Glutamatergic neuron (in vitro differentiated cells): ENCODE measurements at regions not wholly inside any gene's neighbourhood (a gene's known extent, or its start where the extent isn't known, plus 50 kb on each side); places are given as distances from the start of the nearest gene placed in this dataset.
"Not testable (repeated sequence)": the region's sequence is repeated elsewhere in the genome, so short reads cannot be mapped to it uniquely, and the experiment has no call there.

ENCODE experiments used
- DNase-seq: peaks from one replicate; pipeline ENCODE4 v3.0.0; 2022
- H3K27ac Mint-ChIP-seq: one replicate; pipeline ENCODE4 v1.8.0; 2020; ENCODE audit warnings: mild to moderate bottlenecking, mixed read lengths, inconsistent platforms; ENCODE audit not compliant: unreplicated experiment
- H3K27me3 Mint-ChIP-seq: one replicate; pipeline ENCODE4 v1.8.0; 2020; ENCODE audit warnings: mild to moderate bottlenecking, moderate library complexity, mixed read lengths, inconsistent platforms; ENCODE audit not compliant: unreplicated experiment
- H3K36me3 Mint-ChIP-seq: one replicate; pipeline ENCODE4 v1.8.0; 2020; ENCODE audit warnings: mild to moderate bottlenecking, mixed read lengths, inconsistent platforms; ENCODE audit not compliant: unreplicated experiment
- H3K4me1 Mint-ChIP-seq: one replicate; pipeline ENCODE4 v1.8.0; 2020; ENCODE audit warnings: mild to moderate bottlenecking, low read depth, mixed read lengths, inconsistent platforms; ENCODE audit not compliant: unreplicated experiment
- H3K4me3 Mint-ChIP-seq: one replicate; pipeline ENCODE4 v1.8.0; 2020; ENCODE audit warnings: mild to moderate bottlenecking, mixed read lengths, inconsistent platforms; ENCODE audit not compliant: unreplicated experiment
- H3K9me3 Mint-ChIP-seq: one replicate; pipeline ENCODE4 v1.8.0; 2020; ENCODE audit warnings: mild to moderate bottlenecking, moderate library complexity, mixed read lengths, inconsistent platforms; ENCODE audit not compliant: unreplicated experiment
- CTCF ChIP-seq: fragments of 200-600 bp; sonication (generic); IDR thresholded peaks from one replicate; pipeline ENCODE4 v1.5.0; 2021; ENCODE audit not compliant: partially characterized antibody, unreplicated experiment

DNA sequence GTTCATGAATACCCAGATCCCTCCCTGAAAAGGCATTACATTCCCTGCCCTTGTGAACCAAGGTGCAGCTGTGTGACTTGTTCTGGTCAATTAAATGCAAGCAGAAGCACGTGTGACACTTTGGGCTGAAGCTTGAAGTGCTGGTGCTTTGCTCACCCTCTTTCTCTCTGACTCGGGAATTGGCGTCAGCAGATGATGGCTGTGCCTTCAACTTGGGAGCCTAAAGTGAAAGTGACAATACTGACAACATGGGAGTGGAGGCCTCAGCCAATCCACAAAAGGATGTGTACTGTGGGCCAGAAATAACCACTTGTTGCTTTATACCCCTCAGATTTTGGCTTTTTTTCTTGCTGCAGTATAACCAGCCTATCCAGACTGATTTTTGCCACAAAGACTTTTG is 148.3 kb upstream of the THY1 start:
- Mint-ChIP-seq H3K4me3 (no peak overlapping the region), H3K27me3 (peaks cover 3% of the 10 kb centered on the region), H3K27ac (no peak overlapping the region), H3K9me3 (no peaks in the 10 kb centered on the region), H3K4me1 (peaks cover 7% of the 10 kb centered on the region), H3K36me3 (peaks cover 5% of the 10 kb centered on the region)
- no peak for TF ChIP-seq CTCF
- DNase-seq = no peak

DNA sequence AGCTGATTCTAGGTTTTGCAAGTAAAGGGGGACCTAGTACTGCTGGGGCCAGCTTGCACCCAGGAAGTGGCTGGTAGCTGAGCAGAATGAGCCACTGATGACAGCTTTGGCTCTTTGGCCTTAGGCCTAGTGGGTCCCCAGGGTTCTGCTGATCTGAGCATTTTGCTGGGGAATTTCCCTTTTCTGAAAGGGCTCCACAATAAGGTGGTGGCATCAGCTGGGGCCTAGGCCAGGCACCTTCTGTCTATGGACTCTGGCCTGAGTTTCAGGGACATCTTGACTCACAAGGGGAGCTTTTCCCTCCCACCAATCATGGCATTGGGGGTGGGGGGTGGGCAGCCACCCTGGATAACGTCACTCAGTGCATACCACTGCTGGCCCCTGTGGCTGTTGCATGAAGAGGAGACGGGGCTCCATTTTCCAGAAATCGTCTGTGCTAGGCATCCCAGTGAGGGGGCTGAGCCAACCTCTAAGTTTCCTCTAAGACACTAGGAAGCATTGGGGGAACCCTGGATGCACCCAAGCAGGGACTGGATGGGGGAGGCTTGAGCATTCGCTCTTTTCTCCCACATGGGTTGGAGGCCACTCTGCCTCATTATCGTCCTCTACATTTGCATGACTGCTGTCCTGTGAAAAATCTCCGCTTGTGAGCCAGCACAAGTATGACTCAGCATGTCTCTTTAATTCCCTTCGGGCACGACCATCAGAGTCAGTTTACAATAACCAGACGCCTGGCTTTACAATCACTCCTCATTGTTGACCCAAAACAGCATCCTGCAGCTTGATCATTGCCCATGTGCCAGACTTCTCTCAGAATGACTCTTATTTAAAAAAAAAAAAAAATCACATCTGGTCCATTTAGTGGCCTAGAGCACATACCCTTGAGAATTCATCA is 145.0 kb upstream of the THY1 start:
- no peak overlapping the region for H3K4me3 Mint-ChIP-seq
- peaks cover 7% of the 10 kb centered on the region for H3K4me1 Mint-ChIP-seq
- TF ChIP-seq CTCF = no peak
- H3K36me3 Mint-ChIP-seq = no peaks in the 10 kb centered on the region
- peak; percentile 26 for DNase-seq
- H3K27me3 Mint-ChIP-seq = peaks cover 3% of the 10 kb centered on the region
- no peaks in the 10 kb centered on the region for H3K9me3 Mint-ChIP-seq
- H3K27ac Mint-ChIP-seq = no peak overlapping the region

GRCh38 chr11:119566319-119566718 is 143.3 kb upstream of the THY1 start:
- no peak for DNase-seq

DNA sequence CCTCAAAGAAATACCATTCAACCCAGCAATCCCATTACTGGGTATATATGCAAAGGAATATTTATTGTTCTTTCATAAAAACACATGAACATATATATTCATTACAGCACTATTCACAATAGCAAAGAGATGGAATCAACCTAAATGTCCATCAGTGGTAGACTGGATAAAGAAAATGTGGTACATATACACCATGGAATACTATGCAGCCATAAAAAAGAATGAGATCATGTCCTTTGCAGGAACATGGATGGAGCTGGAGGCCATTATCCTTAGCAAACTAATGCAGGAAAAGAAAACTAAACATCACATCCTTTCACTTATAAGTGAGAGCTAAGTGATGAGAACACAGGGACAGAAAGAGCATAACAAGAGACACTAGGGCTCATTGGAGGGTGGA is 142.7 kb upstream of the THY1 start:
- H3K9me3 Mint-ChIP-seq, H3K27ac Mint-ChIP-seq, H3K27me3 Mint-ChIP-seq, H3K4me1 Mint-ChIP-seq, DNase-seq: not testable (repeated sequence)
- peaks cover 12% of the 10 kb centered on the region for H3K36me3 Mint-ChIP-seq
- H3K4me3 Mint-ChIP-seq = peak overlapping the region; percentile 12

More at GRCh38 chr11:119566319-119566718, 143.3 kb upstream of the THY1 start:
- H3K27me3 Mint-ChIP-seq = peaks cover 5% of the 10 kb centered on the region
- no peak for TF ChIP-seq CTCF
- peaks cover 7% of the 10 kb centered on the region for H3K4me1 Mint-ChIP-seq
- no peaks in the 10 kb centered on the region for H3K9me3 Mint-ChIP-seq
- no peak overlapping the region for H3K4me3 Mint-ChIP-seq
- H3K27ac Mint-ChIP-seq = no peak overlapping the region
- H3K36me3 Mint-ChIP-seq = peaks cover 12% of the 10 kb centered on the region

DNA sequence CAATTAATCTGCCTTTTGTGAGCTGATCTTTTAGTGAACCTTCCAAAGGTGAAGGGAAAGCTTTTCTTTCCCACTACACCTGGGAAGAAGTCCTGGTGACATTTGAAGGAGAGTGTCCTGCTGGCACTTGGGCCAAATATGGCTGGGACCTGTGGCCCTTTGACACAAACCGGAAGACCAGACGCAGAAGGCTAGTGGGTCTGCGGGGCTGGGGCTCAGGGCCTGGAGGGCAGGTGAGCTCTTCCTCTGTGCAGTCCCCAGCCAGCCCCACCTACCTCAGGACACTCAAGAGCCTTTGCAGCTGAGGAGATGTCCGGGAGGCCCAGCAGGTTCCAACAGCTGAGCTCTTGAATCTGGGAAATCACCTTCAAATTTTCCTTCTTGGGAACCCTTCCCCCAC is 138.0 kb upstream of the THY1 start:
- no peak overlapping the region for H3K27ac Mint-ChIP-seq
- peaks cover 1% of the 10 kb centered on the region for H3K9me3 Mint-ChIP-seq
- DNase-seq = no peak
- peaks cover 25% of the 10 kb centered on the region for H3K36me3 Mint-ChIP-seq
- TF ChIP-seq CTCF = no peak
- H3K27me3 Mint-ChIP-seq = peaks cover 2% of the 10 kb centered on the region
- H3K4me3 Mint-ChIP-seq = no peak overlapping the region
- H3K4me1 Mint-ChIP-seq = no peaks in the 10 kb centered on the region
